ENCODE measurements at regions not wholly inside any gene's neighbourhood (a gene's known extent, or its start where the extent isn't known, plus 50 kb on each side); places are given as distances from the start of the nearest gene placed in this dataset.

DNA sequence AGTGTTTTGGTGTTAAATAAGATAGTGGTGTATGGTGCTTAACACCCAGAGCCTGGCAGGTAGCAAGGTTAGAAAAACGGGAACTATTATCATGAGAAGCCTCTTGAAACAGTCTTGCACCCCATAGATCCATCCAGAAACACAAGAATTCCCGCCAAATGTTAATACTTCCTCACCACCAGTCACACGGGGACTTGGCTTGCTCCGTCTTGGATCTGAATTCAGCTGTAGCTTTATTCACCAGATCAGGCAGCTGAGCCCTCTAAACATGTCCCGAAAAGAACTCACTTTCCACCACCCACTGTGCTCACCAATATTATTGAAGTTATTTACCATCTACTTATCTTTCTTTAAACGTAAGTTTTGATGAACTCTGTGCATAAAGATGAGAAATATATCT lies 101.6 kb upstream of the PTPN3 start:
- ChIA-PET POLR2A (no interaction called here), CTCF (no interaction called here)
- H3K9me3 Mint-ChIP-seq: no peaks in the 10 kb centered on the region
- no peak overlapping the region for H3K4me3 Mint-ChIP-seq
- DNase-seq: no peak
- intact Hi-C loops (cut with DNase I, micrococcal nuclease): no loop called here
- no peak overlapping the region for H3K27ac Mint-ChIP-seq
- ATAC-seq (ENCODE audit: poor library complexity): no peak
- Histone ChIP-seq H3K4me1 (ENCODE audit: insufficient read depth, low read length) (no peaks in the 10 kb centered on the region), H3K27me3 (ENCODE audit: control insufficient read depth in 1 of 2, insufficient read depth in 2 of 2, low read length in 2 of 2) (no peaks in the 10 kb centered on the region), H3K4me3 (ENCODE audit: low read length) (no peak overlapping the region), H3K36me3 (ENCODE audit: insufficient read depth, low read length) (no peaks in the 10 kb centered on the region), H3K9me3 (ENCODE audit: control insufficient read depth in 1 of 2, insufficient read depth in 1 of 2, low read length in 2 of 2) (peaks cover 0 to 4% of the 10 kb centered on the region in 2 experiments), H3K27ac (ENCODE audit: low read depth in 1 of 2, low read length in 2 of 2) (no peak overlapping the region)
- H3K36me3 Mint-ChIP-seq (ENCODE audit: low read depth): no peaks in the 10 kb centered on the region
- H3K27me3 Mint-ChIP-seq: peaks cover 4% of the 10 kb centered on the region
- TF ChIP-seq, protein P1, sequence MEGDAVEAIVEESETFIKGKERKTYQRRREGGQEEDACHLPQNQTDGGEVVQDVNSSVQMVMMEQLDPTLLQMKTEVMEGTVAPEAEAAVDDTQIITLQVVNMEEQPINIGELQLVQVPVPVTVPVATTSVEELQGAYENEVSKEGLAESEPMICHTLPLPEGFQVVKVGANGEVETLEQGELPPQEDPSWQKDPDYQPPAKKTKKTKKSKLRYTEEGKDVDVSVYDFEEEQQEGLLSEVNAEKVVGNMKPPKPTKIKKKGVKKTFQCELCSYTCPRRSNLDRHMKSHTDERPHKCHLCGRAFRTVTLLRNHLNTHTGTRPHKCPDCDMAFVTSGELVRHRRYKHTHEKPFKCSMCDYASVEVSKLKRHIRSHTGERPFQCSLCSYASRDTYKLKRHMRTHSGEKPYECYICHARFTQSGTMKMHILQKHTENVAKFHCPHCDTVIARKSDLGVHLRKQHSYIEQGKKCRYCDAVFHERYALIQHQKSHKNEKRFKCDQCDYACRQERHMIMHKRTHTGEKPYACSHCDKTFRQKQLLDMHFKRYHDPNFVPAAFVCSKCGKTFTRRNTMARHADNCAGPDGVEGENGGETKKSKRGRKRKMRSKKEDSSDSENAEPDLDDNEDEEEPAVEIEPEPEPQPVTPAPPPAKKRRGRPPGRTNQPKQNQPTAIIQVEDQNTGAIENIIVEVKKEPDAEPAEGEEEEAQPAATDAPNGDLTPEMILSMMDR (IDR thresholded peaks at IDR 0.05): no peak
- H3K4me1 Mint-ChIP-seq (ENCODE audit: low read depth): no peaks in the 10 kb centered on the region

DNA sequence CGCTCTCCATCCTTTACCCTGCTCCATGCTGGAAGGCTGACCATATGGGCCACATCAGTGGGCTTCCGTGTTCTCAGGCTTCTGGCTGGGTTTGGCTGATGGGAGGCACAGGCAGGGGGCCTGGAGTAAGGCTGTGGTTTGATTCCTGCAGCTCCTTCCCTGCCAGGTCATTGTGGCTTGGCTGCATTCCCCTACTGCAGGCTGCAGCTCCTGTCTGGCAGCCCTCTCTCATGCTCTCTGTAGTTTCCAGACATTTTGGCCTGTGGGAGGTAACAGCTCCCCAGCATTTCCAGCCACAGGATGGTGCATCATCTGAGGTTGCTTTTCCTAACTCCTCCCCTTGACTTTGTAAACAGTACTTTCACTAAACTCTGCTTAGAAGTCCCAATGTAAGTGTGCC lies 102.0 kb upstream of the PTPN3 start:
- ATAC-seq (ENCODE audit: poor library complexity) (no peak), DNase-seq (no peak)
- Mint-ChIP-seq H3K4me1 (ENCODE audit: low read depth) (no peaks in the 10 kb centered on the region), H3K4me3 (no peak overlapping the region), H3K27me3 (peaks cover 4% of the 10 kb centered on the region), H3K36me3 (ENCODE audit: low read depth) (no peaks in the 10 kb centered on the region), H3K9me3 (no peaks in the 10 kb centered on the region), H3K27ac (no peak overlapping the region)
- POLR2A ChIA-PET: no interaction called here
- CTCF ChIA-PET: no interaction called here
- peaks cover 0 to 4% of the 10 kb centered on the region in 2 experiments for H3K9me3 ChIP-seq (ENCODE audit: control insufficient read depth in 1 of 2, insufficient read depth in 1 of 2, low read length in 2 of 2)
- H3K4me3 ChIP-seq (ENCODE audit: low read length): no peak overlapping the region
- no peaks in the 10 kb centered on the region for H3K27me3 ChIP-seq (ENCODE audit: control insufficient read depth in 1 of 2, insufficient read depth in 2 of 2, low read length in 2 of 2)
- no peaks in the 10 kb centered on the region for H3K4me1 ChIP-seq (ENCODE audit: insufficient read depth, low read length)
- no peak overlapping the region for H3K27ac ChIP-seq (ENCODE audit: low read depth in 1 of 2, low read length in 2 of 2)
- intact Hi-C loops (cut with DNase I, micrococcal nuclease): no loop called here
- TF ChIP-seq, protein P1 (IDR thresholded peaks at IDR 0.05): no peak
- no peaks in the 10 kb centered on the region for H3K36me3 ChIP-seq (ENCODE audit: insufficient read depth, low read length)

DNA sequence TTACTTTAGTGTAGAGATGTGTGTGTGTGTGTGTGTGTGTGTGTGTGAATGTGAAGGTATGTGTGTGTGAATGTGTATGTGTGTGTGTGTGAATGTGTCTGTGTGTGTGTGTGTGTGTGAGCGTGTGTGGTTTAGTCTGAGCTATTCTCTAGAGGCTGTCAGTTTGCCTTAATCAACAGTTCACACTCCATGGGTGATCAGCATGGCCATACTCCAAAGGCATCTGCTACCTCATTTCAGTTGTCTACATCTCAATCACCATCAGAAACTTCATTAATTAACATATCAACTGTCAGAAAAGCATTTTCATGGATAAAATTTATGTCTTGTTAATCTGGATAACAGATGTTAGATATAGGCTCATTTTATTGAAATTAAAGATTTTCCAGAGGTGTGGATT lies 103.1 kb upstream of the PTPN3 start:
- ChIA-PET POLR2A (no interaction called here), CTCF (no interaction called here)
- no peak overlapping the region for H3K27ac ChIP-seq (ENCODE audit: low read depth in 1 of 2, low read length in 2 of 2)
- TF ChIP-seq, protein P1 (IDR thresholded peaks at IDR 0.05): no peak
- no peak overlapping the region for H3K4me3 Mint-ChIP-seq
- H3K4me1 ChIP-seq (ENCODE audit: insufficient read depth, low read length): no peaks in the 10 kb centered on the region
- ATAC-seq (ENCODE audit: poor library complexity) (no peak), DNase-seq (no peak)
- peaks cover 0 to 4% of the 10 kb centered on the region in 2 experiments for H3K9me3 ChIP-seq (ENCODE audit: control insufficient read depth in 1 of 2, insufficient read depth in 1 of 2, low read length in 2 of 2)
- H3K4me1 Mint-ChIP-seq (ENCODE audit: low read depth): no peaks in the 10 kb centered on the region
- H3K4me3 ChIP-seq (ENCODE audit: low read length): no peak overlapping the region
- H3K36me3 Mint-ChIP-seq (ENCODE audit: low read depth): no peaks in the 10 kb centered on the region
- intact Hi-C loops (cut with DNase I, micrococcal nuclease): no loop called here
- H3K27me3 Mint-ChIP-seq: peaks cover 4% of the 10 kb centered on the region
- H3K36me3 ChIP-seq (ENCODE audit: insufficient read depth, low read length): no peaks in the 10 kb centered on the region
- H3K9me3 Mint-ChIP-seq: no peaks in the 10 kb centered on the region
- no peaks in the 10 kb centered on the region for H3K27me3 ChIP-seq (ENCODE audit: control insufficient read depth in 1 of 2, insufficient read depth in 2 of 2, low read length in 2 of 2)
- H3K27ac Mint-ChIP-seq: no peak overlapping the region
